HCT116 (cell line): ENCODE measurements at regions not wholly inside any gene's neighbourhood (a gene's known extent, or its start where the extent isn't known, plus 50 kb on each side); places are given as distances from the start of the nearest gene placed in this dataset.

Experiments
- ATAC-seq: fragments of 200-7000 bp; cut with Tn5 transposase; 2 replicates; pipeline ENCODE4 v1.9.1; 2020; ENCODE audit warnings: mild to moderate bottlenecking, moderate library complexity
- BruUV-seq: library from RNA; stranded (reverse); fragments of 400-500 nt; replicated peaks from 2 replicates; lab custom pipeline; 2021; lab: Mats Ljungman, UMichigan
- CTCF ChIA-PET: fragments of 300-600 bp; sonication (Branson Sonifier 250); formaldehyde crosslinking; loops from one replicate; lab custom pipeline; 2021; ENCODE audit warnings: antibody characterized with exemption; lab: Charles Lee
- POLR2A ChIA-PET: fragments of 300-600, 350-600 bp; sonication (Branson Sonifier 250); formaldehyde crosslinking; loops from one replicate; lab custom pipeline; 2021; ENCODE audit warnings: antibody characterized with exemption; lab: Charles Lee
- RAD21 ChIA-PET, 2 experiments: fragments of 300-600 bp; sonication (Branson Sonifier 250); formaldehyde crosslinking; loops; one replicate each; lab custom pipeline; 2023; ENCODE audit warnings: low total read pairs in 2 of 2; ENCODE audit not compliant: uncharacterized antibody in 2 of 2, unreplicated experiment in 2 of 2, low non-redundant PET in 1 of 2; lab: Charles Lee
- DNase-seq: peaks from one replicate; pipeline ENCODE4 v3.0.0-alpha.2; 2010; ENCODE audit warnings: low read depth, low spot score
- H2AFZ ChIP-seq: fragments of 200-600 bp; shearing (Covaris generic), sonication (generic); 2 replicates; pipeline ENCODE4 v1.6.1; 2017; ENCODE audit warnings: low read depth, mixed run types, mixed read lengths, antibody characterized with exemption, low read length; ENCODE audit not compliant: poor library complexity, severe bottlenecking
- H3K27ac ChIP-seq: 2 replicates; pipeline ENCODE4 v1.5.1; 2012; ENCODE audit warnings: low read depth, low read length
- H3K27me3 ChIP-seq: fragments of 200-600 bp; sonication (generic); 2 replicates; pipeline ENCODE4 v1.6.1; 2016; ENCODE audit warnings: mixed run types, low read length, mixed read lengths; ENCODE audit not compliant: insufficient read depth
- H3K36me3 ChIP-seq, 2 experiments: fragments of 200-500 bp in 1 of 2; fragments of 200-600 bp in 1 of 2; sonication (Bioruptor generic) in 1 of 2; sonication (generic) in 1 of 2; 2 replicates each; pipeline versions ENCODE4 v1.5.1 to v1.6.1; 2014 to 2016; ENCODE audit warnings: low read length in 2 of 2, inconsistent platforms in 1 of 2, mixed read lengths in 1 of 2, mixed run types in 1 of 2; ENCODE audit not compliant: insufficient read depth in 2 of 2, control insufficient read depth in 1 of 2
- H3K4me1 ChIP-seq, 2 experiments: fragments of 200-600 bp in 1 of 2; sonication (generic) in 1 of 2; 2 replicates each; pipeline versions ENCODE4 v1.5.1 to v1.6.1; 2012 to 2017; ENCODE audit warnings: low read length in 2 of 2, inconsistent platforms in 1 of 2, mild to moderate bottlenecking in 1 of 2, mixed read lengths in 1 of 2, mixed run types in 1 of 2, moderate library complexity in 1 of 2; ENCODE audit not compliant: insufficient read depth in 2 of 2, control insufficient read depth in 1 of 2
- H3K4me2 ChIP-seq: fragments of 200-600 bp; sonication (generic); 2 replicates; pipeline ENCODE4 v1.6.1; 2017; ENCODE audit warnings: mixed run types, low read length, mixed read lengths
- H3K4me3 ChIP-seq, 2 experiments: fragments of 200-600 bp in 1 of 2; sonication (generic) in 1 of 2; replicated peaks in 1 of 2; 2 replicates each; pipeline ENCODE4 v1.5.1; 2011 to 2016; ENCODE audit warnings: low read length in 2 of 2, control low read depth in 1 of 2, low read depth in 1 of 2, mild to moderate bottlenecking in 1 of 2, mixed read lengths in 1 of 2, mixed run types in 1 of 2
- H3K79me2 ChIP-seq: fragments of 200-600 bp; sonication (generic); 2 replicates; pipeline ENCODE4 v1.6.1; 2017; ENCODE audit warnings: mild to moderate bottlenecking, mixed run types, low read length, moderate library complexity, mixed read lengths; ENCODE audit not compliant: insufficient read depth
- H3K9ac ChIP-seq: fragments of 200-600 bp; sonication (generic); 2 replicates; pipeline ENCODE4 v1.6.1; 2016; ENCODE audit warnings: low read length, mixed read lengths
- H3K9me2 ChIP-seq: fragments of 200-600 bp; sonication (generic), shearing (Covaris generic); 2 replicates; pipeline ENCODE4 v1.6.1; 2017; ENCODE audit warnings: mixed run types, mild to moderate bottlenecking, moderate library complexity; ENCODE audit not compliant: insufficient read depth
- H3K9me3 ChIP-seq, 2 experiments: fragments of 200-500 bp in 1 of 2; fragments of 200-600 bp in 1 of 2; sonication (Bioruptor generic) in 1 of 2; sonication (generic) in 1 of 2; 2 replicates each; pipeline ENCODE4 v1.6.1; 2014 to 2017; ENCODE audit warnings: low read length in 2 of 2, mixed read lengths in 2 of 2, inconsistent platforms in 1 of 2, low read depth in 1 of 2, mild to moderate bottlenecking in 1 of 2, mixed run types in 1 of 2, moderate library complexity in 1 of 2; ENCODE audit not compliant: control insufficient read depth in 1 of 2, insufficient read depth in 1 of 2
- H4K20me1 ChIP-seq: fragments of 200-600 bp; sonication (generic), shearing (Covaris generic); 2 replicates; pipeline ENCODE4 v1.6.1; 2017; ENCODE audit warnings: mixed run types, mild to moderate bottlenecking, moderate library complexity; ENCODE audit not compliant: insufficient read depth
- ATF3 ChIP-seq: IDR thresholded peaks from 2 replicates; pipeline ENCODE4 v1.6.1; 2012
- CEBPB ChIP-seq: IDR thresholded peaks from 2 replicates; pipeline ENCODE4 v1.6.1; 2012; ENCODE audit warnings: low read depth
- EGR1 ChIP-seq: IDR thresholded peaks from 2 replicates; pipeline ENCODE4 v1.6.1; 2012; ENCODE audit warnings: low read depth
- ELF1 ChIP-seq: IDR thresholded peaks from 2 replicates; pipeline ENCODE4 v1.6.1; 2012; ENCODE audit warnings: low read depth, borderline replicate concordance
- EZH2 ChIP-seq: fragments of 200-600 bp; sonication (generic); IDR thresholded peaks from 2 replicates; pipeline ENCODE4 v1.6.1; 2017; ENCODE audit warnings: antibody characterized with exemption, mixed run types
- EZH2phosphoT487 ChIP-seq: fragments of 200-600 bp; IDR thresholded peaks from 2 replicates; pipeline ENCODE4 v1.6.1; 2018; ENCODE audit warnings: antibody characterized with exemption, borderline replicate concordance
- POLR2A ChIP-seq: IDR thresholded peaks from 2 replicates; pipeline ENCODE4 v1.7.0; 2011; ENCODE audit warnings: borderline replicate concordance; ENCODE audit not compliant: insufficient read depth, insufficient read length; ENCODE audit errors: extremely low read depth
- POLR2AphosphoS5 ChIP-seq: IDR thresholded peaks from 2 replicates; pipeline ENCODE4 v1.6.1; 2011; ENCODE audit warnings: mild to moderate bottlenecking, low read depth, low read length, moderate library complexity
- RAD21 ChIP-seq: IDR thresholded peaks from 2 replicates; pipeline ENCODE4 v1.6.1; 2012; ENCODE audit warnings: low read depth, mild to moderate bottlenecking
- SIN3A ChIP-seq: IDR thresholded peaks from 2 replicates; pipeline ENCODE4 v1.6.1; 2012; ENCODE audit warnings: low read depth
- SRF ChIP-seq: IDR thresholded peaks from 2 replicates; pipeline ENCODE4 v1.6.1; 2012; ENCODE audit warnings: low read depth
- TCF7L2 ChIP-seq: IDR thresholded peaks from 2 replicates; pipeline ENCODE4 v1.7.0; 2011; ENCODE audit warnings: borderline replicate concordance, inconsistent platforms; ENCODE audit not compliant: insufficient read depth, insufficient read length; ENCODE audit errors: extremely low read depth
- YY1 ChIP-seq: IDR thresholded peaks from 2 replicates; pipeline ENCODE4 v1.6.1; 2011; ENCODE audit warnings: low read length, low read depth, moderate library complexity, mild to moderate bottlenecking; ENCODE audit not compliant: insufficient replicate concordance; ENCODE audit errors: extremely low read depth
- intact Hi-C: fragments of 100-400 bp; cut with micrococcal nuclease; formaldehyde crosslinking; loops from 2 replicates; pipeline ENCODE4 v1.10.0; 2022
- TF ChIP-seq, protein P1 (sequence below): IDR thresholded peaks from 2 replicates; pipeline ENCODE4 v1.6.1; 2012
- TF ChIP-seq, protein P2 (sequence below): IDR thresholded peaks from 2 replicates; pipeline ENCODE4 v1.6.1; 2012; ENCODE audit warnings: low read depth

DNA sequence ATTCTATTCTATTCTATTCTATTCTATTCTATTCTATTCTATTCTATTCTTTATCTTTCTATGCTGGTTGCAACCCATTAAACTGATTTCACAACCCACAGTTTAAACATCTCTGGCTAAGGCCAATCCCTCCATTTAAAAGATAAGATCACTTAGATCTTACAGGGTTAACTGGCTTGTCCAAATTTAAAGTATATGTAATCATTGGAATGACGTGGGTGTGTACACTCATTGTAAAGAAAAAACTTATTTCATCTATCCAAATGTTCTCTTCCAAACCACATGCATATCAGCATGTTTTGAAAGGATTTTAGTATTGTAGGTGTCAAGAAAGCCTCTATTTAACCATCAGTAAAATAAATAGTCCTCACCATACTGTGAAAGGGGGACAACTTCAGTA, 299.6 kb upstream of the RUNX1 start:
- Histone ChIP-seq H3K27ac (no peak overlapping the region), H3K9me2 (no peaks in the 10 kb centered on the region), H3K4me1 (no peaks in the 10 kb centered on the region), H3K79me2 (no peaks in the 10 kb centered on the region), H3K4me3 (no peak overlapping the region), H3K36me3 (no peaks in the 10 kb centered on the region), H3K4me2 (no peak overlapping the region), H3K9ac (no peak overlapping the region), H4K20me1 (no peaks in the 10 kb centered on the region), H3K9me3 (no peaks in the 10 kb centered on the region), H2AFZ (no peak overlapping the region), H3K27me3 (no peaks in the 10 kb centered on the region)
- BruUV-seq: no TSS peak
- ATAC-seq (no peak), DNase-seq (no peak)
- ChIA-PET CTCF (no interaction called here), POLR2A (no interaction called here), RAD21 (no interaction called here)
- intact Hi-C loops: no loop called here
- TF ChIP-seq TCF7L2: no peak

DNA sequence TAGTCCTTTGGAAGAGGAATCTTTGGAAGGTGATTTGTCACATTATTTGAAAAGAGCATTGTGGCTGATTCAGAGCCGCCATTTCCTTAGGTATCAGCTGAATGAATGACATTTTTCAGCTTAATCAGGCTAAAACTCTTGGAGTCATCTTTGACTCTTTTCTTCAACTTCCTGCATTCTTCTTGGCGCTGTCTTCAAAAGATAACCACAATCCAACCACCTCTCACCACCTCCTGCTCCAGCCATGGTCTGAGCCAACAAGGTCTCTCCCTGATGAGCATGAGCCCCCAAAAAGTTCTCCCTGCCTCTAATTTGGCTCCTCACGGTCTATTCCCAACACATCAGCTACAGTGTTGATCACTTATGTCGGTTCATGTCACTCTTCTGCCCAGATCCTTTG, 297.6 kb upstream of the RUNX1 start:
- CTCF ChIA-PET: no interaction called here
- H3K4me1 ChIP-seq: no peaks in the 10 kb centered on the region
- POLR2A ChIA-PET: no interaction called here
- TF ChIP-seq CEBPB: no peak
- TF ChIP-seq, protein P1, sequence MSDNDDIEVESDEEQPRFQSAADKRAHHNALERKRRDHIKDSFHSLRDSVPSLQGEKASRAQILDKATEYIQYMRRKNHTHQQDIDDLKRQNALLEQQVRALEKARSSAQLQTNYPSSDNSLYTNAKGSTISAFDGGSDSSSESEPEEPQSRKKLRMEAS: no peak
- no peak for TF ChIP-seq POLR2AphosphoS5
- no peak for TF ChIP-seq EZH2
- TF ChIP-seq POLR2A: no peak
- TF ChIP-seq YY1: no peak
- TF ChIP-seq RAD21: no peak
- TF ChIP-seq EZH2phosphoT487: no peak
- no peak for TF ChIP-seq SRF
- no peak for TF ChIP-seq EGR1
- no peak for TF ChIP-seq ELF1
- no peak for TF ChIP-seq SIN3A
- TF ChIP-seq ATF3: no peak
- TF ChIP-seq, protein P2, sequence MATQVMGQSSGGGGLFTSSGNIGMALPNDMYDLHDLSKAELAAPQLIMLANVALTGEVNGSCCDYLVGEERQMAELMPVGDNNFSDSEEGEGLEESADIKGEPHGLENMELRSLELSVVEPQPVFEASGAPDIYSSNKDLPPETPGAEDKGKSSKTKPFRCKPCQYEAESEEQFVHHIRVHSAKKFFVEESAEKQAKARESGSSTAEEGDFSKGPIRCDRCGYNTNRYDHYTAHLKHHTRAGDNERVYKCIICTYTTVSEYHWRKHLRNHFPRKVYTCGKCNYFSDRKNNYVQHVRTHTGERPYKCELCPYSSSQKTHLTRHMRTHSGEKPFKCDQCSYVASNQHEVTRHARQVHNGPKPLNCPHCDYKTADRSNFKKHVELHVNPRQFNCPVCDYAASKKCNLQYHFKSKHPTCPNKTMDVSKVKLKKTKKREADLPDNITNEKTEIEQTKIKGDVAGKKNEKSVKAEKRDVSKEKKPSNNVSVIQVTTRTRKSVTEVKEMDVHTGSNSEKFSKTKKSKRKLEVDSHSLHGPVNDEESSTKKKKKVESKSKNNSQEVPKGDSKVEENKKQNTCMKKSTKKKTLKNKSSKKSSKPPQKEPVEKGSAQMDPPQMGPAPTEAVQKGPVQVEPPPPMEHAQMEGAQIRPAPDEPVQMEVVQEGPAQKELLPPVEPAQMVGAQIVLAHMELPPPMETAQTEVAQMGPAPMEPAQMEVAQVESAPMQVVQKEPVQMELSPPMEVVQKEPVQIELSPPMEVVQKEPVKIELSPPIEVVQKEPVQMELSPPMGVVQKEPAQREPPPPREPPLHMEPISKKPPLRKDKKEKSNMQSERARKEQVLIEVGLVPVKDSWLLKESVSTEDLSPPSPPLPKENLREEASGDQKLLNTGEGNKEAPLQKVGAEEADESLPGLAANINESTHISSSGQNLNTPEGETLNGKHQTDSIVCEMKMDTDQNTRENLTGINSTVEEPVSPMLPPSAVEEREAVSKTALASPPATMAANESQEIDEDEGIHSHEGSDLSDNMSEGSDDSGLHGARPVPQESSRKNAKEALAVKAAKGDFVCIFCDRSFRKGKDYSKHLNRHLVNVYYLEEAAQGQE: no peak
- no peak overlapping the region for H3K4me2 ChIP-seq
- no peak for ATAC-seq
- H3K9ac ChIP-seq: no peak overlapping the region
- no peak overlapping the region for H2AFZ ChIP-seq
- H3K9me3 ChIP-seq: no peaks in the 10 kb centered on the region
- RAD21 ChIA-PET: no interaction called here
- no peak overlapping the region for H3K27ac ChIP-seq
- no peak for DNase-seq
- intact Hi-C loops: no loop called here
- H3K36me3 ChIP-seq: no peaks in the 10 kb centered on the region
- no peaks in the 10 kb centered on the region for H4K20me1 ChIP-seq
- H3K4me3 ChIP-seq: no peak overlapping the region
- no peaks in the 10 kb centered on the region for H3K27me3 ChIP-seq
- no peaks in the 10 kb centered on the region for H3K9me2 ChIP-seq
- no TSS peak for BruUV-seq
- no peaks in the 10 kb centered on the region for H3K79me2 ChIP-seq
